ENCODE measurements at regions not wholly inside any gene's neighbourhood (a gene's known extent, or its start where the extent isn't known, plus 50 kb on each side); places are given as distances from the start of the nearest gene placed in this dataset.

DNA sequence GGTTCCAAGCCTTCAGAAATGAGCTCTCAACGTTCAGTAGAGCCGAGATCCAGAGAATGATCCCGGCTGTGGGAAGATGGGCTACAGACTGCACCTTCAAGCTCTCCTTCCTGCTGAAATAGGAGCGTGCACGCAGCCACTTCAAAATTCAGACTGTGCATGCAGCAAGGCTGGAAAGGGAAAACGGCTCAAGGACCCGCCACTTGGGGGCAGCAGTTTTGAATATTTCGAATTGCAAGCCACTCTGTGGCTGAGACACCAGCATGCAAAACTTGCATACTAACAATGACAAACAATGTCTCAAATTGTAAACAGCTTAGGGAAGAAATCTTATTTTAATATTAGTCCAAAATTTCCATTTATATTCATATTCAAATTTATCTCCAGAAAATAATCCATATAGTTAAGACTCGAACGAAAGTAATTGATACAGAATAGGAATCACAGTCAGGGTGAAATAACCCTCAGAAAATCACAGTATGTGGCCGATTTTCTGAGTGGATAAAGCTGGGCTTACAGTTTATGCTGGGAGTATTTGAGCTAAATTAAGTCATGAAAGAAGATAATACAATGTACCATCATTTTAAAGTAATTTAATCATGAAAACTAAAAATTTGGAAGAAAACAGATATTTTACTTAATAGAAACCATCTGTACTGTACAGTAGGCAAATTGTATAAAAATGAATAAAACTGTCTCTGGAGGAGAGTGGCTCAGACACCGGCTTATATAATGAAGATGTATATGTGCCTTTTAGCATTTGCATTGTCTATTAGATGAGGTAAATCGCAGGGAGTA, 137.9 kb upstream of the MKI67 start:
- DNase-seq (ENCODE audit: extremely low read depth, low read depth), result no peak
- H3K4me3 ChIP-seq (replicated peaks; ENCODE audit: low read depth, low read length), result no peak overlapping the region
- TF ChIP-seq CTCF (IDR thresholded peaks at IDR 0.05; ENCODE audit: low read depth, low read length, missing control alignments), result peak; percentile 35

GRCh38 chr10:128265596-128265995, 139.4 kb upstream of the MKI67 start:
- no peak for TF ChIP-seq CTCF (IDR thresholded peaks at IDR 0.05; ENCODE audit: low read depth, low read length, missing control alignments)
- no peak for DNase-seq (ENCODE audit: extremely low read depth, low read depth)
- no peak overlapping the region for H3K4me3 ChIP-seq (replicated peaks; ENCODE audit: low read depth, low read length)

GRCh38 chr10:128267581-128267980, 141.4 kb upstream of the MKI67 start:
- H3K4me3 ChIP-seq (replicated peaks; ENCODE audit: low read depth, low read length), result no peak overlapping the region
- no peak for TF ChIP-seq CTCF (IDR thresholded peaks at IDR 0.05; ENCODE audit: low read depth, low read length, missing control alignments)
- no peak for DNase-seq (ENCODE audit: extremely low read depth, low read depth)

GRCh38 chr10:128268015-128268722, 141.9 kb upstream of the MKI67 start:
- TF ChIP-seq CTCF (IDR thresholded peaks at IDR 0.05; ENCODE audit: low read depth, low read length, missing control alignments), result no peak
- no peak for DNase-seq (ENCODE audit: extremely low read depth, low read depth)
- H3K4me3 ChIP-seq (replicated peaks; ENCODE audit: low read depth, low read length), result no peak overlapping the region

DNA sequence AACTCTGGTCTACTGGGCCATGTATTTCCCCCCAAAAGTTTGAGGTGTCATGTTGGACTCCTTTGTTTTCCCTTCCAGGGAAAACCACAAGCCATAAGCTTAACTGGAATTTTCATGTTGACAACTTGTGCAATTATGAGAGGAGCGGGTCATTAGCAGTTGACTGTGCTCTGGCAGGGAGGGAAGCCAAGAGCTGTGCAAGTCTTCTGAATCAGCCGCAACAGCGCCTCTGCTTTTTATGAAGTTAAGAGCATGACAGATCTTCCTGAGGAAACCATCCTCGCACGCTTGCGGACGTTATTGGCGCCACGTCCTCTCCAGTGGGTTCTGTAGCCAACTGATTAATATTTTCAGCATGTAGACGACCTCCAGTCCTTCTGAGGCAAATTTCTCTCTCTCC, 148.7 kb upstream of the MKI67 start:
- DNase-seq (ENCODE audit: extremely low read depth, low read depth), result no peak
- H3K4me3 ChIP-seq (replicated peaks; ENCODE audit: low read depth, low read length), result no peak overlapping the region
- TF ChIP-seq CTCF (IDR thresholded peaks at IDR 0.05; ENCODE audit: low read depth, low read length, missing control alignments), result no peak

GRCh38 chr10:128275388-128276177, 149.4 kb upstream of the MKI67 start:
- TF ChIP-seq CTCF (IDR thresholded peaks at IDR 0.05; ENCODE audit: low read depth, low read length, missing control alignments), result no peak
- H3K4me3 ChIP-seq (replicated peaks; ENCODE audit: low read depth, low read length), result no peak overlapping the region
- DNase-seq (ENCODE audit: extremely low read depth, low read depth), result no peak

All from HFF-Myc (cell line).